Suprapubic skin (tissue), 4 donors: ENCODE measurements at regions not wholly inside any gene's neighbourhood (a gene's known extent, or its start where the extent isn't known, plus 50 kb on each side); places are given as distances from the start of the nearest gene placed in this dataset.

Experiments
- DNase-seq, 2 donors: peaks; one replicate each; pipeline ENCODE4 v3.0.0-alpha.2; 2019; ENCODE audit warnings: low spot score in 2 of 2
- H3K27ac ChIP-seq: fragments of 200-600 bp; sonication (generic); one replicate; pipeline ENCODE4 v1.5.1; 2019
- H3K27me3 ChIP-seq: fragments of 200-600 bp; sonication (generic); one replicate; pipeline ENCODE4 v1.5.1; 2019
- H3K36me3 ChIP-seq: fragments of 200-600 bp; sonication (generic); one replicate; pipeline ENCODE4 v1.5.1; 2019
- H3K4me1 ChIP-seq: fragments of 200-600 bp; sonication (generic); one replicate; pipeline ENCODE4 v1.5.1; 2019
- H3K4me3 ChIP-seq: fragments of 200-600 bp; sonication (generic); one replicate; pipeline ENCODE4 v1.5.1; 2019; ENCODE audit warnings: mild to moderate bottlenecking
- H3K9me3 ChIP-seq: fragments of 200-600 bp; sonication (generic); one replicate; pipeline ENCODE4 v1.5.1; 2019
- CTCF ChIP-seq, 2 donors: fragments of 200-600 bp in 1 of 2; fragments of 450-650 bp in 1 of 2; sonication (generic) in 1 of 2; IDR thresholded peaks; one replicate each; pipeline ENCODE4 v1.5.1; 2016 to 2019; ENCODE audit warnings: antibody characterized with exemption in 2 of 2, mild to moderate bottlenecking in 1 of 2, moderate library complexity in 1 of 2
- EP300 ChIP-seq: sonication (generic); formaldehyde crosslinking; IDR thresholded peaks from one replicate; pipeline ENCODE4 v1.6.1; 2017; ENCODE audit warnings: antibody characterized with exemption
- POLR2A ChIP-seq, 2 donors: fragments of 450-650 bp; IDR thresholded peaks; one replicate each; pipeline ENCODE4 v1.6.1; 2017; ENCODE audit warnings: antibody characterized with exemption in 2 of 2, mild to moderate bottlenecking in 2 of 2, moderate library complexity in 2 of 2
- POLR2AphosphoS5 ChIP-seq, 3 donors: sonication (generic); formaldehyde crosslinking; IDR thresholded peaks; one replicate each; pipeline ENCODE4 v1.6.1; 2017; ENCODE audit warnings: antibody characterized with exemption in 3 of 3
- WGBS: methylation state at CpG from one replicate; pipeline ENCODE4 v1.1.5; 2018; 5-methylcytosine and 5-hydroxymethylcytosine counted together

DNA sequence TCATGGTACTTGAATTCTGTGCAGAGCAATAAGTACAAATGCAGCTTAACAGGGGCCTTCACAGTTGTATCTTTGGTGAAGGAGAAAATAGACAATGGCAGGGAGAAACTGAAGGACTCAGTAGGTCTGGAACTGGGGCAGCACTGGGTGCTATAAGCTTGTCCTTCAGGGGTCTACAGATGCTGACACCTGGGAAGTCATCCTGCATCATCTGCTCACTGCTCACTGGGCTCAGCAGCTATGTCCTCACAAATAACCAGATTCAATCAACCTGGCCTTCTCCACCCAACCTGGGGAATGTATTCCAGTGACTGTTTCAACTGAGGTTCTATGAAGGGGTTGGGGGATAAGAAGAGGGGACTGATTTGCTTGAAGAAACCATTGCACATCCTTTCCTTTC is 117.0 kb downstream of the ZNF280B start:
- H3K4me3 ChIP-seq = no peak overlapping the region
- peaks cover 13% of the 10 kb centered on the region for H3K27me3 ChIP-seq
- DNase-seq = no peak
- no peaks in the 10 kb centered on the region for H3K4me1 ChIP-seq
- H3K9me3 ChIP-seq = no peaks in the 10 kb centered on the region
- H3K27ac ChIP-seq = no peak overlapping the region
- TF ChIP-seq POLR2AphosphoS5 (IDR thresholded peaks at IDR 0.05) (no peak), EP300 (no peak), POLR2A (IDR thresholded peaks at IDR 0.05) (no peak), CTCF (IDR thresholded peaks at IDR 0.05) (no peak)
- H3K36me3 ChIP-seq = no peaks in the 10 kb centered on the region

DNA sequence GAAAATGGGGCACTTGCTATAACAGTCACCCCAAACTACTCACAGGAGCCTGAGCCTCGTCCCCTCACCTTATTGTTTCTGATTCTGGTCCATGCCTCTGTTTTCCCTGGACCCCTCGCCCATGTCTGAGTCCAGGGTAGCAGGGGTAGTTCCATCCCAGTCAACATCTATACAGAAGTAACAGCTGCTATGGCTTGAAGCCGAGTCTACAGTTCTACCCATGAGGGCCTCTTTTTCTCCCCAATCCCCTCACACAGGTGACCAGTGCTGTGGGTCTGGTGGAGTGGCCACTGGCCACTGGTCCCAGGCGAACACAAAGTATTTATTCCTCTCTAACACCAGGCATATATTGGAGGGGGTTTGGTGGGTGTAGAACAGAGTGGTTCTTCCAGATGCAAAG is 116.4 kb downstream of the ZNF280B start:
- Histone ChIP-seq H3K27me3 (peaks cover 8% of the 10 kb centered on the region), H3K4me1 (peaks cover 5% of the 10 kb centered on the region), H3K9me3 (no peaks in the 10 kb centered on the region), H3K27ac (no peak overlapping the region), H3K36me3 (no peaks in the 10 kb centered on the region), H3K4me3 (no peak overlapping the region)
- TF ChIP-seq EP300 = no peak
- TF ChIP-seq CTCF (IDR thresholded peaks at IDR 0.05) = no peak
- no peak for TF ChIP-seq POLR2A (IDR thresholded peaks at IDR 0.05)
- no peak for TF ChIP-seq POLR2AphosphoS5 (IDR thresholded peaks at IDR 0.05)
- WGBS = 48% methylated on average over 4 of the region's 4 CpGs
- no peak for DNase-seq

GRCh38 chr22:22394591-22394990 is 114.0 kb downstream of the ZNF280B start:
- Histone ChIP-seq H3K27ac (no peak overlapping the region), H3K4me3 (no peak overlapping the region), H3K36me3 (no peaks in the 10 kb centered on the region), H3K4me1 (peaks cover 13% of the 10 kb centered on the region), H3K9me3 (no peaks in the 10 kb centered on the region), H3K27me3 (peaks cover 8% of the 10 kb centered on the region)
- TF ChIP-seq EP300 = no peak
- no peak for DNase-seq
- WGBS = 77% methylated on average over 1 of the region's 1 CpG

- no peak overlapping the region for H3K4me3 ChIP-seq
- peaks cover 13% of the 10 kb centered on the region for H3K4me1 ChIP-seq
- no peaks in the 10 kb centered on the region for H3K36me3 ChIP-seq
- H3K9me3 ChIP-seq = no peaks in the 10 kb centered on the region
- H3K27ac ChIP-seq = no peak overlapping the region
- no peak for TF ChIP-seq EP300
- no peak for TF ChIP-seq CTCF (IDR thresholded peaks at IDR 0.05)
- no peak for TF ChIP-seq POLR2A (IDR thresholded peaks at IDR 0.05)
- TF ChIP-seq POLR2AphosphoS5 (IDR thresholded peaks at IDR 0.05) = no peak
- WGBS = 41% methylated on average over 3 of the region's 3 CpGs
- no peak for DNase-seq
- H3K27me3 ChIP-seq = peaks cover 8% of the 10 kb centered on the region
Observed at GRCh38 chr22:22395245-22395644, 113.3 kb downstream of the ZNF280B start.

DNA sequence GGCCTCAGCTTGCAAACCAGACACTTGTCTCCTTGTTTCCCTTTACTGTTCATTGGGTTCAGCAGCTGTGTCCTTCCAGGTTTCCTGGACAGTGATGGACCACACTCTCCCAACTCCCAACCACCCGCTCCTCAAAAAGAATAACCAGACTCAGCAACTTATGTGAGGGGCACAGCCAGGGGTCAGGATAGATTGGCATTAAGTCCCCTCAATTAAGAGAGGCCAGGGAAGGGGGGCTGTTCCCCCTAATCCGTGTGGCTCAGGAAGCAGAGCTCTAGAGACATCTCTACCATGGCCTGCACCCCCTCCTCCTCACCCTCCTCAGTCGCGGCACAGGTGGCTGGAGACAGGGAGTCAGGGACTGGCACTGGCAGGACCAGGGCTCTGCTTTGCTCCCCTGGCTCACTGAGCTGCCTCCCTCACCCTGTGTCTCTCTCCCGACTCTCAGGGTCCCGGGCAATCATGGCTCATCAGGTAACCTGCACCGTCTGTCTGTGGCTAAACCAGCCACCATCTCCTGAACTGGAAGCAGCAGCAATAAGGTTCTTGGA is 111.7 kb downstream of the ZNF280B start:
- no peak for DNase-seq
- TF ChIP-seq CTCF (IDR thresholded peaks at IDR 0.05) (no peak), POLR2A (IDR thresholded peaks at IDR 0.05) (no peak), POLR2AphosphoS5 (IDR thresholded peaks at IDR 0.05) (no peak), EP300 (no peak)
- no peak overlapping the region for H3K4me3 ChIP-seq
- H3K9me3 ChIP-seq = no peaks in the 10 kb centered on the region
- H3K27ac ChIP-seq = no peak overlapping the region
- peaks cover 13% of the 10 kb centered on the region for H3K4me1 ChIP-seq
- WGBS = 69% methylated on average over 7 of the region's 7 CpGs
- H3K36me3 ChIP-seq = no peaks in the 10 kb centered on the region
- H3K27me3 ChIP-seq = no peaks in the 10 kb centered on the region

- no peak for DNase-seq
- Histone ChIP-seq H3K4me1 (peaks cover 13% of the 10 kb centered on the region), H3K27me3 (no peaks in the 10 kb centered on the region), H3K36me3 (no peaks in the 10 kb centered on the region), H3K27ac (no peak overlapping the region), H3K9me3 (no peaks in the 10 kb centered on the region), H3K4me3 (no peak overlapping the region)
- no peak for TF ChIP-seq EP300
- TF ChIP-seq CTCF (IDR thresholded peaks at IDR 0.05) = no peak
- TF ChIP-seq POLR2A (IDR thresholded peaks at IDR 0.05) = no peak
- no peak for TF ChIP-seq POLR2AphosphoS5 (IDR thresholded peaks at IDR 0.05)
- 27% methylated on average over 6 of the region's 6 CpGs for WGBS
Observed at GRCh38 chr22:22397292-22397870, 111.2 kb downstream of the ZNF280B start.
